ENCODE measurements at regions not wholly inside any gene's neighbourhood (a gene's known extent, or its start where the extent isn't known, plus 50 kb on each side); places are given as distances from the start of the nearest gene placed in this dataset.

DNA sequence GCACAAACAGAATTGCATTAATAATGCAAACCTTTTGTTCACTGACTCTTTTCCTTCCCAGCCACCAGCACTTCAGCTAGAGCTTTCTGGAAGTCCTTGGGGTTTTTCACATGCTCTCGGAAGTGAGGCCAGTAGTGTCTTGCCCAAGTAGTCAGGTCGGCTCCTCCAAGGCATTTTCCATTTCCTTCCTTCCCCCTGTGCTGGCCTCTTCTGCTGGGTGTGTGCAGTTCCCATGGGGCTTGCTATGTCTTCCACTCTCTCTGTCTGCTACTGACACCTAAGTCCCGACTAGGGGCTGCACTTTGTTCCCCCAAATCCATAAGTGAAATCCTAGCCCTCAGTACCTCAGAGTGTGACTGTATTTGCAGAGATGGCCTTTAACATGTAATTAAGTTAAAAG, 175.6 kb upstream of the BMPER start:
- intact Hi-C loops (cut with micrococcal nuclease): no loop called here
- Histone ChIP-seq H3K27ac (ENCODE audit: low read depth in 1 of 2, low read length in 2 of 2) (no peak overlapping the region), H3K79me2 (ENCODE audit: insufficient read depth, low read length) (no peaks in the 10 kb centered on the region), H3K27me3 (ENCODE audit: control insufficient read depth in 2 of 2, insufficient read depth in 2 of 2, low read length in 2 of 2) (no peaks in the 10 kb centered on the region), H3K9me3 (replicated peaks in 1 of 2; ENCODE audit: control insufficient read depth in 1 of 2, insufficient read depth in 1 of 2, low read length in 2 of 2) (no peaks in the 10 kb centered on the region), H3K4me2 (replicated peaks; ENCODE audit: extremely low read depth, low read length, poor library complexity, severe bottlenecking) (no peak overlapping the region), H3K4me1 (ENCODE audit: control insufficient read depth in 1 of 2, insufficient read depth in 2 of 2, low read length in 2 of 2) (no peaks in the 10 kb centered on the region), H3K4me3 (replicated peaks in 1 of 3; ENCODE audit: low read depth in 2 of 3, low read length in 3 of 3) (no peak overlapping the region), H2AFZ (ENCODE audit: insufficient read depth, low read depth, low read length, poor library complexity, severe bottlenecking) (no peak overlapping the region), H4K20me1 (ENCODE audit: insufficient read depth, low read length) (no peaks in the 10 kb centered on the region), H3K9ac (ENCODE audit: insufficient read depth, low read length, poor library complexity, severe bottlenecking) (no peak overlapping the region), H3K36me3 (replicated peaks in 1 of 2; ENCODE audit: control insufficient read depth in 1 of 2, insufficient read depth in 2 of 2, low read length in 2 of 2) (no peaks in the 10 kb centered on the region)
- TF ChIP-seq CTCF (IDR thresholded peaks at IDR 0.05): no peak
- DNase-seq: no peak
- Mint-ChIP-seq H3K4me1 (no peaks in the 10 kb centered on the region), H3K27me3 (ENCODE audit: low read depth in 3 of 3) (peaks cover 1 to 4% (median 2%) of the 10 kb centered on the region in 3 donors), H3K9me3 (peaks cover 0 to 12% (median 2%) of the 10 kb centered on the region in 7 donors), H3K27ac (no peak overlapping the region), H3K4me3 (no peak overlapping the region), H3K36me3 (no peaks in the 10 kb centered on the region)
- 70% methylated on average over 2 of the region's 3 CpGs for WGBS (ENCODE audit: insufficient coverage)

- Histone ChIP-seq H2AFZ (ENCODE audit: insufficient read depth, low read depth, low read length, poor library complexity, severe bottlenecking) (no peak overlapping the region), H3K4me3 (replicated peaks in 1 of 3; ENCODE audit: low read depth in 2 of 3, low read length in 3 of 3) (no peak overlapping the region), H3K9me3 (replicated peaks in 1 of 2; ENCODE audit: control insufficient read depth in 1 of 2, insufficient read depth in 1 of 2, low read length in 2 of 2) (no peaks in the 10 kb centered on the region), H3K27ac (ENCODE audit: low read depth in 1 of 2, low read length in 2 of 2) (no peak overlapping the region), H3K4me1 (ENCODE audit: control insufficient read depth in 1 of 2, insufficient read depth in 2 of 2, low read length in 2 of 2) (no peaks in the 10 kb centered on the region), H3K36me3 (replicated peaks in 1 of 2; ENCODE audit: control insufficient read depth in 1 of 2, insufficient read depth in 2 of 2, low read length in 2 of 2) (no peaks in the 10 kb centered on the region), H3K9ac (ENCODE audit: insufficient read depth, low read length, poor library complexity, severe bottlenecking) (no peak overlapping the region), H3K79me2 (ENCODE audit: insufficient read depth, low read length) (no peaks in the 10 kb centered on the region), H4K20me1 (ENCODE audit: insufficient read depth, low read length) (no peaks in the 10 kb centered on the region), H3K27me3 (ENCODE audit: control insufficient read depth in 2 of 2, insufficient read depth in 2 of 2, low read length in 2 of 2) (no peaks in the 10 kb centered on the region), H3K4me2 (replicated peaks; ENCODE audit: extremely low read depth, low read length, poor library complexity, severe bottlenecking) (no peak overlapping the region)
- TF ChIP-seq CTCF (IDR thresholded peaks at IDR 0.05): no peak
- DNase-seq: no peak
- H3K4me3 Mint-ChIP-seq: no peak overlapping the region
- H3K4me1 Mint-ChIP-seq: no peaks in the 10 kb centered on the region
- WGBS (ENCODE audit: insufficient coverage): 86% methylated on average over 2 of the region's 4 CpGs
- intact Hi-C loops (cut with micrococcal nuclease): no loop called here
- H3K9me3 Mint-ChIP-seq: peaks cover 0 to 12% (median 5%) of the 10 kb centered on the region in 7 donors
- no peaks in the 10 kb centered on the region for H3K36me3 Mint-ChIP-seq
- peaks cover 2 to 4% (median 2%) of the 10 kb centered on the region in 3 donors for H3K27me3 Mint-ChIP-seq (ENCODE audit: low read depth in 3 of 3)
- H3K27ac Mint-ChIP-seq: no peak overlapping the region
These were observed 174.4 kb upstream of the BMPER start for GRCh38 chr7:33730958-33731357.
